Activated CD8-positive, alpha-beta T cell treated with anti-CD3 and anti-CD28 coated beads for 36 hours (primary cell): ENCODE measurements at regions not wholly inside any gene's neighbourhood (a gene's known extent, or its start where the extent isn't known, plus 50 kb on each side); places are given as distances from the start of the nearest gene placed in this dataset.

Experiments
- ATAC-seq: fragments of 200-7000 bp; cut with Tn5 transposase; one replicate; pipeline ENCODE4 v1.10.0; 2021; ENCODE audit warnings: mild to moderate bottlenecking, moderate library complexity
- CTCF ChIA-PET: fragments of 350-600 bp; sonication (Branson Sonifier 250); formaldehyde crosslinking; loops from one replicate; lab custom pipeline; 2021; ENCODE audit warnings: antibody characterized with exemption; lab: Charles Lee
- POLR2A ChIA-PET: fragments of 350-600 bp; sonication (Branson Sonifier 250); formaldehyde crosslinking; loops from one replicate; lab custom pipeline; 2021; ENCODE audit warnings: antibody characterized with exemption; lab: Charles Lee
- DNase-seq: peaks from one replicate; pipeline ENCODE4 v3.0.0-alpha.2; 2020
- H3K27ac Mint-ChIP-seq: one replicate; pipeline ENCODE4 v1.8.0; 2021; ENCODE audit warnings: mild to moderate bottlenecking, mixed read lengths
- H3K27me3 Mint-ChIP-seq: one replicate; pipeline ENCODE4 v1.8.0; 2021; ENCODE audit warnings: mixed read lengths
- H3K36me3 Mint-ChIP-seq: one replicate; pipeline ENCODE4 v1.8.0; 2021; ENCODE audit warnings: low read depth, mixed read lengths
- H3K4me1 Mint-ChIP-seq: one replicate; pipeline ENCODE4 v1.8.0; 2021; ENCODE audit warnings: low read depth, mixed read lengths
- H3K4me3 Mint-ChIP-seq: one replicate; pipeline ENCODE4 v1.8.0; 2021; ENCODE audit warnings: mild to moderate bottlenecking, moderate library complexity, mixed read lengths
- H3K9me3 Mint-ChIP-seq: one replicate; pipeline ENCODE4 v1.8.0; 2021; ENCODE audit warnings: mixed read lengths
- CTCF ChIP-seq: fragments of 200-600 bp; IDR thresholded peaks from one replicate; pipeline ENCODE4 v1.8.0; 2022; ENCODE audit warnings: antibody characterized with exemption, mild to moderate bottlenecking
- intact Hi-C: fragments of 100-400 bp; cut with micrococcal nuclease; formaldehyde crosslinking; loops from one replicate; pipeline ENCODE4 v1.10.0; 2022

- no peaks in the 10 kb centered on the region for H3K36me3 Mint-ChIP-seq
- no peak for DNase-seq
- H3K27ac Mint-ChIP-seq = no peak overlapping the region
- no peak for TF ChIP-seq CTCF
- no peaks in the 10 kb centered on the region for H3K9me3 Mint-ChIP-seq
- peaks cover 1% of the 10 kb centered on the region for H3K27me3 Mint-ChIP-seq
- H3K4me3 Mint-ChIP-seq = no peak overlapping the region
- ATAC-seq = no peak
- H3K4me1 Mint-ChIP-seq = no peaks in the 10 kb centered on the region
- POLR2A ChIA-PET = interaction anchor here (0.5 kb wide), 1 partner anchor 217 kb away, joined by 3 read pairs; no protein-coding TSS in a partner anchor
- intact Hi-C loops = no loop called here
- CTCF ChIA-PET = no interaction called here
These were observed 90.2 kb upstream of the SH3PXD2B start for GRCh38 chr5:172544371-172545095.

GRCh38 chr5:172543484-172544298, 89.4 kb upstream of the SH3PXD2B start:
- no peak for TF ChIP-seq CTCF
- intact Hi-C loops = no loop called here
- H3K36me3 Mint-ChIP-seq = no peaks in the 10 kb centered on the region
- POLR2A ChIA-PET = no interaction called here
- no peak overlapping the region for H3K27ac Mint-ChIP-seq
- H3K4me3 Mint-ChIP-seq = no peak overlapping the region
- H3K4me1 Mint-ChIP-seq = no peaks in the 10 kb centered on the region
- ATAC-seq (no peak), DNase-seq (no peak)
- H3K9me3 Mint-ChIP-seq = no peaks in the 10 kb centered on the region
- CTCF ChIA-PET = interaction anchor here (1.0 kb wide), 1 partner anchor 12 kb away, joined by 3 read pairs; no protein-coding TSS in a partner anchor
- H3K27me3 Mint-ChIP-seq = peaks cover 1% of the 10 kb centered on the region

GRCh38 chr5:172542651-172543131, 88.4 kb upstream of the SH3PXD2B start:
- no peaks in the 10 kb centered on the region for H3K36me3 Mint-ChIP-seq
- DNase-seq (no peak), ATAC-seq (no peak)
- no peak overlapping the region for H3K27ac Mint-ChIP-seq
- no peaks in the 10 kb centered on the region for H3K4me1 Mint-ChIP-seq
- CTCF ChIA-PET = interaction anchor here (0.9 to 1.3 kb wide), 3 partner anchors 11 to 155 kb away, joined by 3 read pairs; no protein-coding TSS in a partner anchor
- no peak for TF ChIP-seq CTCF
- POLR2A ChIA-PET = no interaction called here
- peaks cover 3% of the 10 kb centered on the region for H3K27me3 Mint-ChIP-seq
- intact Hi-C loops = no loop called here
- H3K9me3 Mint-ChIP-seq = no peaks in the 10 kb centered on the region
- H3K4me3 Mint-ChIP-seq = no peak overlapping the region

GRCh38 chr5:172541773-172542136, 87.4 kb upstream of the SH3PXD2B start:
- Mint-ChIP-seq H3K9me3 (no peaks in the 10 kb centered on the region), H3K27me3 (peaks cover 2% of the 10 kb centered on the region), H3K4me3 (no peak overlapping the region), H3K36me3 (no peaks in the 10 kb centered on the region), H3K27ac (no peak overlapping the region), H3K4me1 (no peaks in the 10 kb centered on the region)
- POLR2A ChIA-PET = no interaction called here
- intact Hi-C loops = no loop called here
- DNase-seq (no peak), ATAC-seq (no peak)
- no peak for TF ChIP-seq CTCF
- CTCF ChIA-PET = interaction anchor here (0.9 to 1.3 kb wide), 2 partner anchors 47 to 156 kb away, joined by 3 read pairs; no protein-coding TSS in a partner anchor
